GM12864 (cell line): ENCODE measurements at regions not wholly inside any gene's neighbourhood (a gene's known extent, or its start where the extent isn't known, plus 50 kb on each side); places are given as distances from the start of the nearest gene placed in this dataset.

ENCODE experiments used
- DNase-seq: peaks from one replicate; pipeline ENCODE4 v3.0.0-alpha.2; 2011; ENCODE audit warnings: low read depth
- H3K4me3 ChIP-seq: 2 replicates; pipeline ENCODE4 v1.5.1; 2011; ENCODE audit warnings: mild to moderate bottlenecking, low read depth, low read length, control low read depth
- TF ChIP-seq, protein P1 (sequence below): IDR thresholded peaks from 2 replicates; pipeline ENCODE4 v1.5.1; 2011; ENCODE audit warnings: low read depth, mild to moderate bottlenecking, moderate library complexity, low read length, control low read depth, inconsistent platforms; ENCODE audit errors: missing control alignments

DNA sequence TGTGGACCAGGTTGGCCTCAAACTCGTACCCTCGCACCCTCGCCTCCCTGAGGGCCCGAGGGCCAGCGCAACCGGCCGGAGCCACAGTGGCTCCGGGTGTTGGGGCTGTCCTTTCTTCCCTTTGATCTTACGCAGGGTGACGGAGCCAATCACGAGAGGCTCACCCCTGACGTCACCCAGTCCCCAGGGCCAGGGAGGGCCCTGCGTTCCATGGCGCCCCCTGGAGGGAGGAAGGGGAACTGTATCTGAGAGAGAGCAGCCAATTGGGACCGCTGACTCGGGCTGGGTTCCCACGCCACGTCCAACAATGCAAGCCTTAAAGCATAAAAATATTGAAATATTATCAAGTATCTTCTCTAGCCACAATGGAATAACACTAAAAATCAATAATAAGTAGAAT lies 432.8 kb upstream of the LRRTM4 start:
- TF ChIP-seq, protein P1, sequence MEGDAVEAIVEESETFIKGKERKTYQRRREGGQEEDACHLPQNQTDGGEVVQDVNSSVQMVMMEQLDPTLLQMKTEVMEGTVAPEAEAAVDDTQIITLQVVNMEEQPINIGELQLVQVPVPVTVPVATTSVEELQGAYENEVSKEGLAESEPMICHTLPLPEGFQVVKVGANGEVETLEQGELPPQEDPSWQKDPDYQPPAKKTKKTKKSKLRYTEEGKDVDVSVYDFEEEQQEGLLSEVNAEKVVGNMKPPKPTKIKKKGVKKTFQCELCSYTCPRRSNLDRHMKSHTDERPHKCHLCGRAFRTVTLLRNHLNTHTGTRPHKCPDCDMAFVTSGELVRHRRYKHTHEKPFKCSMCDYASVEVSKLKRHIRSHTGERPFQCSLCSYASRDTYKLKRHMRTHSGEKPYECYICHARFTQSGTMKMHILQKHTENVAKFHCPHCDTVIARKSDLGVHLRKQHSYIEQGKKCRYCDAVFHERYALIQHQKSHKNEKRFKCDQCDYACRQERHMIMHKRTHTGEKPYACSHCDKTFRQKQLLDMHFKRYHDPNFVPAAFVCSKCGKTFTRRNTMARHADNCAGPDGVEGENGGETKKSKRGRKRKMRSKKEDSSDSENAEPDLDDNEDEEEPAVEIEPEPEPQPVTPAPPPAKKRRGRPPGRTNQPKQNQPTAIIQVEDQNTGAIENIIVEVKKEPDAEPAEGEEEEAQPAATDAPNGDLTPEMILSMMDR, result peak; percentile 18
- H3K4me3 ChIP-seq, result no peak overlapping the region
- no peak for DNase-seq

DNA sequence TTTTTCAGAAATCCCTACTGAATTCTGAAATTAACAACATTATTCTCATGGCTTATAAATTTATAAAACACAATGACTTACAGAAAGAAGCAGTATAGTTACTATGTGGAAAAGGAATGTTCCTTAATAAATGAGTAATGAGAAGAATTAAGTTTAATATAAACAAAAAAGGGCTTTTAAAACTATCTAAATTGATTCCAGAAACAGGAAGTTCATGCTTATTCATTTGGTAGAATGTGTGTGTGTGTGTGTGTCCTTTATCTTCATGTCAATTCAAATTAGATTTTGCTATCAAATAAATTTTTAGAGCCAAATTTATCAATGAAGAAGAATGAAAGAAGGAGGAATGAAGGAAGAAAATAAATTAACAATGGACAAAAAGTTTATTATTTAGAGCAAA lies 440.8 kb upstream of the LRRTM4 start:
- no peak overlapping the region for H3K4me3 ChIP-seq
- TF ChIP-seq, protein P1, result no peak
- no peak for DNase-seq

DNA sequence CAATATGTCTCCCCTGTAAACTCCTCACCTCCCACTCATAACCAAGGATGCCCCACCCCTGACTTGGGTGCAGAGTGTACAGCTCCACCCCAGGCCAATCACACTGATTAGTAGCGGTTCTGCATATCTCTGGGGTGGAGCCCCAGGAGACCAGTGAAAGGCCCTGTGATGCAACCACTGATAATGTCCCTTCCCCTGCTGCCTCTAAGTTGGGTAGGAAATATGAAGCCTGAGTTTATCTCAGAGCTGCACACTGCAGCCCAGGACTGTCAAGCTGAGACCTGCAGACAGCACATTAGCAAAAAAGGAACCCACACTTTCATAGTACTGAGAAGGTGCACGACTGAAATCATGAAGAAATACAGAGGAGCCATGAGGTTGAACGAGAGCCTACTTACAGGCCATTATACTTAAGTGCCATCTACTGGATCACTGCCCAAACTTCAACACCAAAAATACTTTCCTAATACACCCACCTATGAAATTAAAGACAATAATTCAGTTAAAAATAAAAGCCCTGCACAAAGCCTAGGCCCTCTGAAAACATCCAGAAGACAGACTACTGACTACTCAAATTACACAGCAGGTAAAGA lies 455.4 kb upstream of the LRRTM4 start:
- H3K4me3 ChIP-seq, result no peak overlapping the region
- TF ChIP-seq, protein P1, result no peak
- no peak for DNase-seq

DNA sequence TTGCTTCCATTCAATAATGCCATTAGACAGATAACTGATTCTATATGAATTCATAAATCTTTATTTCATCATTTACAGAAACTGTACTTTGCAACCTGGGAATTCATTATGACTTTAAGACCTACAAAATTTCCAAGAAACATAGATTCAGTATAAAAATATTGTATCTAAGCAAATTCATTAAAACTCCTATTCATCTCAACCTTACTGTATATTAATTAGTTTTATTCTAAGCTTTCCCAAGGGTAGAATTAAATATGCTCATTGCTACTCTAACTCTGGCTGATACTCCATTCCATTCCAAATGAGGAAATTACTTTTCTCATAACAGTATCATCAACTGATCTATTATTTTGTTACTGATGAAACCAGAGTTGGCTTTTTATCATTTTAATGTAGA lies 473.0 kb upstream of the LRRTM4 start:
- DNase-seq, result no peak
- H3K4me3 ChIP-seq, result no peak overlapping the region
- TF ChIP-seq, protein P1, result no peak

DNA sequence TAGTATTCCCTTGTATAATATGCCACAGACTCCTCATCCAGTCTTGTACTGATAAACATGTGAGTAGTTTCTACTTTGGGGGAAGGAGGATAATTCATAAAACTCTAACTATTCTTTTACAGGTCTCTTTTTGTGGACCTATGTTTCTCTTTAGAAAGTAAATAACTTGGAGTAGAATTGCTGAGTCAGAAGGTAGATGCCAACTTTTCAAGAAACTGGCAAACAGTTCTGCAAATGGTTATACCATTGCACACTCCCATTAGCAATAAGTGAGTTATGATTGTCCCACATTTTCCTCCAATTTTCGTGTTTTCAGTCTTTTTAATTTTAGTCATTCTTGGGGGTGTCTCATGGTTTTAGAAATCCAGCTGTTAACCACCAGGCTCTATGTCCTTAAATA lies 477.2 kb upstream of the LRRTM4 start:
- DNase-seq, result no peak
- TF ChIP-seq, protein P1, result no peak
- H3K4me3 ChIP-seq, result no peak overlapping the region

DNA sequence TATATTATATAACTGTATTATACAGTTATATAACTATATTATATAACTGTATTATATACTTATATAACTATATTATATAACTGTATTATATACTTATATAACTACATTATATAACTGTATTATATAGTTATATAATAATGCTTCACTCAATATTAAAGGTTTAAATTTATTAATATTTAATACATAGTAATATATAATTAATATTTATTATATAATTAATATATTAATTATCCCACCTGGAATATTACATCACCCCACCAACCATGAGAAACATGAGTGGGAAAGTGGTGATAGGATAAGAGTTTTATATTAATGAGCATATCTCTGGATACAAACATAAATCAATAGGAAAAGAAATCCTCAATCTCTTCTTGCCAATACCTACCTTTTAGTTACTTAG lies 487.1 kb upstream of the LRRTM4 start:
- H3K4me3 ChIP-seq, result no peak overlapping the region
- DNase-seq, result no peak
- TF ChIP-seq, protein P1, result no peak

DNA sequence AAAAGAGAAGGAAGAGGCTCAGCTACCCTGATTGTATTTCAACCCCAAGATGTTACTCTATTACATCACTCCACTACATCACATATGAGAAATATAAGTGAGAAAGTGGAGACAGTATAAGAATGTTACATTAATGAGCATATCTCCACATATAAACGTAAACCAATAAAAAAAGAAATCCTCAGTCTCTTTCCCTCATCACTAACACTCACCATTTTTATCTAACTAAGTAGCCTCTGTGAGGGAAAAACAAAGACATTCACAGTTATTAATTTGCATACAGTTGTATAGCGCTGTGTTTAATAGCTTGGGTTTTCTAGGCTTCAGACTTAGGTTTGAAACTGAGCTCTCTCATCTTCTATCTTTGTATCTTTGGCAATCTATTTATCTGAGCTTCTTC lies 489.1 kb upstream of the LRRTM4 start:
- H3K4me3 ChIP-seq, result no peak overlapping the region
- TF ChIP-seq, protein P1, result no peak
- no peak for DNase-seq
